Endodermal cell (in vitro differentiated cells): ENCODE measurements at regions not wholly inside any gene's neighbourhood (a gene's known extent, or its start where the extent isn't known, plus 50 kb on each side); places are given as distances from the start of the nearest gene placed in this dataset.
"Not testable (repeated sequence)": the region's sequence is repeated elsewhere in the genome, so short reads cannot be mapped to it uniquely, and the experiment has no call there.

Experiments
- DNase-seq: peaks from one replicate; pipeline ENCODE4 v3.0.0-alpha.2; 2017
- H3K27ac ChIP-seq: 2 replicates; pipeline ENCODE4 v1.5.1; 2013; ENCODE audit warnings: mild to moderate bottlenecking, low read depth, low read length, moderate library complexity
- H3K27me3 ChIP-seq: 2 replicates; pipeline ENCODE4 v1.6.1; 2013; ENCODE audit warnings: mild to moderate bottlenecking, low read length, moderate library complexity; ENCODE audit not compliant: insufficient read depth, control insufficient read depth, poor library complexity, severe bottlenecking
- H3K36me3 ChIP-seq: 2 replicates; pipeline ENCODE4 v1.7.0; 2013; ENCODE audit warnings: mild to moderate bottlenecking, low read length, moderate library complexity; ENCODE audit not compliant: control insufficient read depth, insufficient read depth
- H3K4me1 ChIP-seq: one replicate; pipeline ENCODE4 v1.7.0; 2013; ENCODE audit warnings: low read length; ENCODE audit not compliant: control insufficient read depth, insufficient read depth
- H3K4me3 ChIP-seq: 2 replicates; pipeline ENCODE4 v1.5.1; 2013; ENCODE audit warnings: mild to moderate bottlenecking, low read length, moderate library complexity
- H3K9ac ChIP-seq: 2 replicates; pipeline ENCODE4 v1.6.1; 2013; ENCODE audit warnings: mild to moderate bottlenecking, low read length, moderate library complexity; ENCODE audit not compliant: poor library complexity, severe bottlenecking; ENCODE audit errors: extremely low read depth
- H3K9me3 ChIP-seq: 2 replicates; pipeline ENCODE4 v1.6.1; 2013; ENCODE audit warnings: mild to moderate bottlenecking, low read length, moderate library complexity; ENCODE audit not compliant: control insufficient read depth
- H3K27ac Mint-ChIP-seq: 2 replicates; pipeline ENCODE4 v1.8.0; 2020; ENCODE audit warnings: mixed read lengths
- H3K27me3 Mint-ChIP-seq: 2 replicates; pipeline ENCODE4 v1.8.0; 2021; ENCODE audit warnings: mild to moderate bottlenecking, mixed read lengths; ENCODE audit not compliant: insufficient read depth
- H3K36me3 Mint-ChIP-seq: 2 replicates; pipeline ENCODE4 v1.8.0; 2020; ENCODE audit warnings: low read depth, mixed read lengths
- H3K4me1 Mint-ChIP-seq: 2 replicates; pipeline ENCODE4 v1.8.0; 2020; ENCODE audit warnings: mixed read lengths
- H3K4me3 Mint-ChIP-seq: 2 replicates; pipeline ENCODE4 v1.8.0; 2020; ENCODE audit warnings: mild to moderate bottlenecking, moderate library complexity, mixed read lengths
- H3K9me3 Mint-ChIP-seq: 2 replicates; pipeline ENCODE4 v1.8.0; 2020; ENCODE audit warnings: mild to moderate bottlenecking, mixed read lengths
- CTCF ChIP-seq: fragments of 200-600 bp; sonication (generic); conservative IDR thresholded peaks from 2 replicates; pipeline ENCODE4 v1.5.0; 2021; ENCODE audit warnings: antibody characterized with exemption, mild to moderate bottlenecking
- WGBS, 2 experiments: methylation state at CpG; one replicate each; pipeline versions ENCODE4 v1.1.5 to v1.1.7; 2013; ENCODE audit warnings: missing lambda C conversion rate in 2 of 2, mixed read lengths in 1 of 2; ENCODE audit not compliant: insufficient coverage in 1 of 2, insufficient read length in 1 of 2; 5-methylcytosine and 5-hydroxymethylcytosine counted together

GRCh38 chr4:184907810-184908209 is 82.0 kb upstream of the ACSL1 start:
- Mint-ChIP-seq H3K4me3 (no peak overlapping the region), H3K9me3 (peaks cover 39% of the 10 kb centered on the region), H3K27me3 (peaks cover 10% of the 10 kb centered on the region), H3K27ac (no peak overlapping the region), H3K4me1 (no peaks in the 10 kb centered on the region), H3K36me3 (no peaks in the 10 kb centered on the region)
- H3K9me3 ChIP-seq, result peaks cover 14% of the 10 kb centered on the region
- no peaks in the 10 kb centered on the region for H3K27me3 ChIP-seq
- TF ChIP-seq CTCF, result no peak
- H3K9ac ChIP-seq, result no peak overlapping the region
- no peak overlapping the region for H3K4me3 ChIP-seq
- no peaks in the 10 kb centered on the region for H3K4me1 ChIP-seq
- H3K27ac ChIP-seq, result no peak overlapping the region
- H3K36me3 ChIP-seq, result no peaks in the 10 kb centered on the region
- no peak for DNase-seq

GRCh38 chr4:184911310-184911709 is 85.5 kb upstream of the ACSL1 start:
- Histone ChIP-seq H3K36me3 (no peaks in the 10 kb centered on the region), H3K9me3 (peaks cover 20% of the 10 kb centered on the region), H3K27me3 (no peaks in the 10 kb centered on the region), H3K4me3 (no peak overlapping the region), H3K27ac (no peak overlapping the region), H3K9ac (no peak overlapping the region), H3K4me1 (no peaks in the 10 kb centered on the region)
- WGBS, 2 experiments, result 92% methylated on average over 3 of the region's 3 CpGs
- Mint-ChIP-seq H3K9me3 (peaks cover 68% of the 10 kb centered on the region), H3K4me3 (no peak overlapping the region), H3K4me1 (no peaks in the 10 kb centered on the region), H3K27ac (no peak overlapping the region), H3K27me3 (peaks cover 12% of the 10 kb centered on the region), H3K36me3 (no peaks in the 10 kb centered on the region)
- DNase-seq, result no peak
- no peak for TF ChIP-seq CTCF

GRCh38 chr4:184913356-184914143 is 87.8 kb upstream of the ACSL1 start:
- Histone ChIP-seq H3K9me3 (peaks cover 20% of the 10 kb centered on the region), H3K4me3 (no peak overlapping the region), H3K36me3 (no peaks in the 10 kb centered on the region), H3K27me3 (no peaks in the 10 kb centered on the region), H3K27ac (no peak overlapping the region), H3K9ac (no peak overlapping the region), H3K4me1 (no peaks in the 10 kb centered on the region)
- 85 to 91% methylated on average over 1 of the region's 1 CpG for WGBS, 2 experiments
- H3K4me3 Mint-ChIP-seq, result no peak overlapping the region
- no peak for TF ChIP-seq CTCF
- peaks cover 75% of the 10 kb centered on the region for H3K9me3 Mint-ChIP-seq
- H3K27ac Mint-ChIP-seq, result no peak overlapping the region
- H3K36me3 Mint-ChIP-seq, result no peaks in the 10 kb centered on the region
- H3K27me3 Mint-ChIP-seq, result peaks cover 8% of the 10 kb centered on the region
- no peak for DNase-seq
- H3K4me1 Mint-ChIP-seq, result no peaks in the 10 kb centered on the region

- H3K9me3 Mint-ChIP-seq, result peaks cover 60% of the 10 kb centered on the region
- H3K4me3 ChIP-seq, H3K4me1 ChIP-seq, H3K36me3 Mint-ChIP-seq, H3K4me3 Mint-ChIP-seq, H3K27ac Mint-ChIP-seq, H3K27ac ChIP-seq, H3K27me3 ChIP-seq, DNase-seq, H3K36me3 ChIP-seq, H3K27me3 Mint-ChIP-seq, H3K9ac ChIP-seq, H3K4me1 Mint-ChIP-seq: not testable (repeated sequence)
- H3K9me3 ChIP-seq, result peaks cover 12% of the 10 kb centered on the region
- WGBS, 2 experiments, result 92% methylated on average over 2 of the region's 3 CpGs; no CpG with 5 or more reads in 1 of the 2 experiments
Observed at GRCh38 chr4:184918799-184919198, 93.0 kb upstream of the ACSL1 start.
